Spleen (tissue), 11 donors: ENCODE measurements at regions not wholly inside any gene's neighbourhood (a gene's known extent, or its start where the extent isn't known, plus 50 kb on each side); places are given as distances from the start of the nearest gene placed in this dataset.

ENCODE experiments used
- DNase-seq: peaks from one replicate; pipeline ENCODE4 v3.0.0-alpha.2; 2020
- H3K27ac ChIP-seq, 8 donors: fragments of 200-600 bp; sonication (generic) in 7 of 8; 1 replicate in 4 of 8; 2 replicates in 4 of 8; pipeline versions ENCODE4 v1.5.0 to v1.8.0; 2016 to 2021; ENCODE audit warnings: inconsistent platforms in 4 of 8, mild to moderate bottlenecking in 4 of 8, moderate library complexity in 1 of 8
- H3K27me3 ChIP-seq, 7 donors: fragments of 200-600 bp; sonication (generic) in 6 of 7; replicated peaks in 1 of 7; 1 replicate in 4 of 7; 2 replicates in 3 of 7; pipeline versions ENCODE4 v1.5.0 to v1.8.0; 2016 to 2021; ENCODE audit warnings: inconsistent platforms in 3 of 7, mild to moderate bottlenecking in 1 of 7
- H3K36me3 ChIP-seq, 6 donors: fragments of 200-600 bp; sonication (generic) in 5 of 6; 1 replicate in 4 of 6; 2 replicates in 2 of 6; pipeline versions ENCODE4 v1.5.0 to v1.8.0; 2016 to 2021; ENCODE audit warnings: inconsistent platforms in 2 of 6
- H3K4me1 ChIP-seq, 6 donors: fragments of 200-600 bp; sonication (generic) in 5 of 6; 1 replicate in 3 of 6; 2 replicates in 3 of 6; pipeline versions ENCODE4 v1.5.0 to v1.8.0; 2016 to 2021; ENCODE audit warnings: inconsistent platforms in 3 of 6
- H3K4me3 ChIP-seq, 8 donors: fragments of 200-600 bp; sonication (generic) in 7 of 8; 1 replicate in 4 of 8; 2 replicates in 4 of 8; pipeline versions ENCODE4 v1.5.0 to v1.8.0; 2016 to 2021; ENCODE audit warnings: inconsistent platforms in 4 of 8, mild to moderate bottlenecking in 4 of 8, moderate library complexity in 2 of 8
- H3K9me3 ChIP-seq, 8 donors: fragments of 200-600 bp; sonication (generic) in 7 of 8; 1 replicate in 4 of 8; 2 replicates in 4 of 8; pipeline versions ENCODE4 v1.5.0 to v1.8.0; 2016 to 2021; ENCODE audit warnings: inconsistent platforms in 4 of 8
- POLR2A ChIP-seq, 3 donors: fragments of 450-650 bp; IDR thresholded peaks; one replicate each; pipeline ENCODE4 v1.5.1; 2017; ENCODE audit warnings: antibody characterized with exemption in 3 of 3, mild to moderate bottlenecking in 1 of 3
- POLR2AphosphoS5 ChIP-seq, 3 donors: sonication (generic); formaldehyde crosslinking; IDR thresholded peaks; one replicate each; pipeline ENCODE4 v1.5.1; 2017; ENCODE audit warnings: antibody characterized with exemption in 3 of 3
- WGBS, 5 donors: extraction: QIAGEN DNeasy Blood & Tissue Kit in 3 of 5; methylation state at CpG; one replicate each; pipeline versions ENCODE4 v1.1.5 to v1.1.7; 2013 to 2018; 5-methylcytosine and 5-hydroxymethylcytosine counted together
- intact Hi-C: fragments of 100-400 bp; cut with DNase I; formaldehyde crosslinking; loops from one replicate; pipeline ENCODE4 v1.15.0; 2023; ENCODE audit warnings: low total_unique reads
- TF ChIP-seq, protein P1 (sequence below), 11 experiments: fragments of 200-600 bp in 7 of 11; fragments of 450-650 bp in 4 of 11; sonication (generic) in 4 of 11; IDR thresholded peaks in 8 of 11; conservative IDR thresholded peaks in 3 of 11; 1 replicate in 7 of 11; 2 replicates in 4 of 11; pipeline versions ENCODE4 v1.4.0 to v1.8.0; 2016 to 2021; ENCODE audit warnings: antibody characterized with exemption in 11 of 11, inconsistent platforms in 4 of 11, mild to moderate bottlenecking in 1 of 11
- donor health status: healthy with polysubstance abuse.
- donor health status: DM: no; HTN: no; CAD: no; lungs with moderate emphysema.
- donor health status: DM: no; HTN: no; CAD: no.
- donor health status: Bipolar disorder and iron deficiency.
- donor health status: healthy.
- donor health status: DM: no; HTN: no; CAD: no.
- donor health status: DM: yes; HTN: yes; CAD: no.

DNA sequence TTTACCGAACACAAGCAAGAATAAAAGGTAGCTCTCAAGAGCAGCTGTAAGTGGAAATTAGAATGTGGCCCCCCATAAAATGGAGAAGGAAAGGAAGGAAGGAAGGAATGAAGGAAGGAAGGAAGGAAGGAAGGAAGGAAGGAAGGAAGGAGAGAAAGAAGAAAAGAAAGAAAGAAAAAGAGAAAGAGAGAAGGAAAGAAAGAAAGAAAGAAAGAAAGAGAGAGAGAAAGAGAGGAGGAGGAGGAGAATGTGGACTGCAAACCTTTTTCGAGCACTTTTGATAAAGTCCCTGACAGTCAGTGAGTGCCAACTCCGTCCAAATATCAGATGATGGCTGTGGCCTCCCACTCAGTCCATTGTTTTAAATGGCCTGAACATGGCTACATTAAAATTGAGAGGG lies 53.8 kb upstream of the SNX2 start:
- H3K9me3 ChIP-seq = no peaks in the 10 kb centered on the region
- H3K4me1 ChIP-seq = peaks cover 0 to 16% (median 3%) of the 10 kb centered on the region in 6 donors
- H3K36me3 ChIP-seq = no peaks in the 10 kb centered on the region
- intact Hi-C loops = no loop called here
- H3K27ac ChIP-seq = no peak overlapping the region
- H3K27me3 ChIP-seq = peaks cover 0 to 6% (median 0%) of the 10 kb centered on the region in 7 donors
- WGBS, 5 donors = 70 to 90% (median 88%) methylated on average over 3 of the region's 3 CpGs
- TF ChIP-seq POLR2AphosphoS5 (IDR thresholded peaks at IDR 0.05) (no peak), POLR2A (IDR thresholded peaks at IDR 0.05) (no peak)
- TF ChIP-seq, protein P1, sequence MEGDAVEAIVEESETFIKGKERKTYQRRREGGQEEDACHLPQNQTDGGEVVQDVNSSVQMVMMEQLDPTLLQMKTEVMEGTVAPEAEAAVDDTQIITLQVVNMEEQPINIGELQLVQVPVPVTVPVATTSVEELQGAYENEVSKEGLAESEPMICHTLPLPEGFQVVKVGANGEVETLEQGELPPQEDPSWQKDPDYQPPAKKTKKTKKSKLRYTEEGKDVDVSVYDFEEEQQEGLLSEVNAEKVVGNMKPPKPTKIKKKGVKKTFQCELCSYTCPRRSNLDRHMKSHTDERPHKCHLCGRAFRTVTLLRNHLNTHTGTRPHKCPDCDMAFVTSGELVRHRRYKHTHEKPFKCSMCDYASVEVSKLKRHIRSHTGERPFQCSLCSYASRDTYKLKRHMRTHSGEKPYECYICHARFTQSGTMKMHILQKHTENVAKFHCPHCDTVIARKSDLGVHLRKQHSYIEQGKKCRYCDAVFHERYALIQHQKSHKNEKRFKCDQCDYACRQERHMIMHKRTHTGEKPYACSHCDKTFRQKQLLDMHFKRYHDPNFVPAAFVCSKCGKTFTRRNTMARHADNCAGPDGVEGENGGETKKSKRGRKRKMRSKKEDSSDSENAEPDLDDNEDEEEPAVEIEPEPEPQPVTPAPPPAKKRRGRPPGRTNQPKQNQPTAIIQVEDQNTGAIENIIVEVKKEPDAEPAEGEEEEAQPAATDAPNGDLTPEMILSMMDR (IDR thresholded peaks at IDR 0.05 in 8 of 11, conservative IDR thresholded peaks at IDR 0.05 in 3 of 11) = no peak
- H3K4me3 ChIP-seq = no peak overlapping the region
- no peak for DNase-seq

- DNase-seq = no peak
- intact Hi-C loops = no loop called here
- H3K36me3 ChIP-seq = no peaks in the 10 kb centered on the region
- TF ChIP-seq POLR2A (IDR thresholded peaks at IDR 0.05) = no peak
- no peak for TF ChIP-seq POLR2AphosphoS5 (IDR thresholded peaks at IDR 0.05)
- TF ChIP-seq, protein P1 (IDR thresholded peaks at IDR 0.05 in 8 of 11, conservative IDR thresholded peaks at IDR 0.05 in 3 of 11) = no peak
- H3K27me3 ChIP-seq = peaks cover 0 to 6% (median 0%) of the 10 kb centered on the region in 7 donors
- H3K4me1 ChIP-seq = peaks cover 0 to 16% (median 3%) of the 10 kb centered on the region in 6 donors
- no peak overlapping the region for H3K4me3 ChIP-seq
- no peak overlapping the region for H3K27ac ChIP-seq
- H3K9me3 ChIP-seq = no peaks in the 10 kb centered on the region
- WGBS, 5 donors = 85 to 96% (median 91%) methylated on average over 2 of the region's 2 CpGs
These were observed 52.5 kb upstream of the SNX2 start for GRCh38 chr5:122722341-122722740.

- Histone ChIP-seq H3K27me3 (no peaks in the 10 kb centered on the region), H3K9me3 (no peaks in the 10 kb centered on the region), H3K4me3 (peak overlapping the region in 1 of 8 donors; percentile 8), H3K27ac (peak overlapping the region in 6 of 8 donors; percentile 26 to 76 (median 52)), H3K4me1 (peaks cover 0 to 16% (median 3%) of the 10 kb centered on the region in 6 donors), H3K36me3 (no peaks in the 10 kb centered on the region)
- DNase-seq = no peak
- intact Hi-C loops = no loop called here
- TF ChIP-seq POLR2A (IDR thresholded peaks at IDR 0.05) = no peak
- 55 to 70% (median 61%) methylated on average over 4 of the region's 4 CpGs for WGBS, 5 donors
These were observed 51.1 kb upstream of the SNX2 start for GRCh38 chr5:122723606-122724352.
